CD4-positive, alpha-beta T cell treated with Interleukin-1 beta for 1 hour (primary cell): ENCODE measurements at regions not wholly inside any gene's neighbourhood (a gene's known extent, or its start where the extent isn't known, plus 50 kb on each side); places are given as distances from the start of the nearest gene placed in this dataset.
"Not testable (repeated sequence)": the region's sequence is repeated elsewhere in the genome, so short reads cannot be mapped to it uniquely, and the experiment has no call there.

Experiments
- DNase-seq, 2 donors: peaks; one replicate each; pipeline ENCODE4 v3.0.0-alpha.2; 2020 to 2022

DNA sequence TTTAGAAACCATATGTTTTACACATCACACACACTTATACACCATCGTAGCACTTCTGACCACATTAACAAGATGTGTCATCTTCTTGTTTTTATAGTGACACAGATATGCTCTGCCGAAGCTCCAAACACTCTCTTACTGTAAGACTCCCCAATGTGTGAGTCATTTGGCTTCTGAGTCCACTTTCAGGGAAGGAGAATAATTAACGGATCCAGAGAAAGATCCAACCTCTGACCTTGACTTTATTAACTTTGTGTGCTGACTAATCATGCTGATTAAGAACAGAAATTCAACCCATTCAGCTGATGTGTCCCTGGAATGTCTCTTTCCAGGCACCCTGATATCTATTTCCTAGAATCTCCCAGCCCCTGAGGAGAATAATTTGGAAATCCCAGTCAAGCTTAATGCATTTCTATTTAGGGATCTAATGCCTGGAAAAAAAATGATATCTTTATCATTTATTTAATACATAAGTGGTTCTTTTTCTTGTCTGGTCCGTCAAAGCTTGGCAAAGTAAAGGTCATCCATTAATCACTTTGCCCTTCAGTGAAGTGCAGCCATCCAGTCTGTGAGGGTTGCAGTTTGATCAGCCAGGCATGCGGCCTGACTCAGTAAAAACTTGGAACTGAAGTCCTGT is 615.8 kb upstream of the SYT4 start:
- DNase-seq: no peak

DNA sequence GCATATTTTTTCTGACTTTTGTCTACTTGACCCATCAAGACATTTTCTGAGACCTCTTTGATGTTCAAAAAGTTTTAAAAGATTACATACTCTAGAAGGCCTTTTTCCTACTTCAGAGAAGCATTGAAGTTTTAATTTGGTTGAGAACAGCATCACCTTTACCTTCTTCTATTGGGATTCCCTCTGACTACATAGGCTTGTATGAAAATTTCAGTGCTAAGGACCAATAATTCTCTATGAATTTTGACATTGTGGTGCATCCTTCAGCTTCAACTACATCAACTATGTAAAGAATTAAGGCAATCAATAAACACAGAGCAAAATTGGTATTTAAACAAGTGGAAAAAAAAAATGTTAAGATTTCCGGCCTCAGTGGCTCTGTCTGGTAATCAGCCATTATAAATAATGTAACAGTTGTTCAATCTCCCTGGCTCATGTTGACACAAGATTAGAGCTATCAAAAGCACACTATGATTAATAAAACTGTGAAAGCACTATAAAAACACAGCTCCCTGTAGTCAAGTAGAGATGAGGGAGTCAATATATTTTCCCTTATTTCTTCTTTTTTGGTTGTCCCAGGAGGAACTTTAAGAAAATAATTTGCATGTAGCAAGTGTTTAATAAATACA is 627.0 kb upstream of the SYT4 start:
- DNase-seq: no peak

DNA sequence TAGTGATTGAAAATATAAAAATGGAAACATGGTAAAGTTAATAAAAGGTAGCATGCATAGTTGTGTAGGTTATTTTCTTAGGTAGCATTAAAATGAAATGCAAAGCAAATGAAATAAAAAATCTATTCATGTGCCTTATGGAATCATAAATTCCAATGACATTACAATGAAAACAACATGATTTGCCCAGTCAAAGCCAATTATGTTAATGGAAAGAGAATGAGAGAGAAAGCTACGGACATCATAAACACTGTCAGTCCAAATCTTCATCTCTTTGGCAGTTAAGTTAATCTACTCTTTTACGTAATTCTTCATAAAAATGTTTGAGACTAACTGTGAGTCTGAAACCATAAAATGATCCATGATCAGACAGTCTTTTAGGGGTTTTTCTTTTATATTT is 636.7 kb upstream of the SYT4 start:
- no peak for DNase-seq

DNA sequence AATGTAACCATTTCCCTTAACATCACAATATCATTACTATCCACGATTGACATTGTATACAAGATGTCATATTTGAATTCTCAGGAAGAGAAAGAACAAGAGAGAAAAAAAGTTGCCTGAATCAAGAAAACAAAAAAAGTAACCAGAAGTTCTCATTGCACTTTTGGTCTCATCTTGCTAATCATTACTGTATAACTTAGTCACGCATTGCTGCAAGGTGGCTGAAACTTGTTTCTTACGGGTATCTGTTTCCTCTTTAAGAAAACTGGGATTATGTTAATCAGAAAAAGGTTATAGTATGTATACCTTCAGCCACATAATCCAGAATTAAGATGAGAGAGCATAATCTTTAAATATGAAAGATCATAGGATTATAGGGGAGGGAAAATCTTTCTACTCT is 639.7 kb upstream of the SYT4 start:
- DNase-seq: no peak

DNA sequence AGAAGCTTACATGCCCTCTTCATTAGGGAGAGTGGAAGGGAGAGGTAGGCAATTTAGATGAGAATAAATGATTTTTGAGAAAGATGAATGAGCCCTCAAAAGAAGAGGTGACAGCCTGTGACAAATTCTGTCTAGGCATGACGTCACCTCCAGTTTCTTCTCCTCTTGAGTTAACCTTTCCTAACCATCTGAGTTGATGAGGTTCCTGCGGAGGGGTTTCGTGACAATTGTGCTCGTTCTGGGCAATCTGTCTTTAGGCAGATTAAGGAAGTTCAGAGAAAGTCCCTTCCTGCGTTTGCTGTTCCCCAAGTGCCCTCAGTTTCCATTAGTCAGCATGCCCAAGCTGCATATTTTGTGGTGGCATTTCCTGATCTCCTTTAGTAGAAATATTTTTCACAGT is 640.2 kb upstream of the SYT4 start:
- no peak for DNase-seq

DNA sequence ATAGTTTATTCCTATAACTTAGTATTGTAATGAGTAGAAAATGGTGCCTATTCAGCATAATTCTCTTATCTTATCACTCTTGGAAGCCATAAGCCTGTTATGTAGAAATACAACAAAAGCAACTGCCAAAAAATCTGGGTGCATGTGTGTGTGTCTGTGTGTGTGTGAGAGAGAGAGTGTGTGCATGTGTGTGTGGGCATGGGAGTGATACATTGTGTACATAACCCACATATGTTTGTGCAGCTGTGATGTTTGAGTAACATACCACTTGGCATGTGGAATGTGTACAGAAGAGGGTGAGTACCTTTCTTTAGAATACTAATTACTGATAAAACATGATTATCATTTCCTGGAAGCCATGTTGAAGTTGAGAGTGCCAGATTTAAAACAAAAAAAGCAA is 642.3 kb upstream of the SYT4 start:
- DNase-seq: no peak

DNA sequence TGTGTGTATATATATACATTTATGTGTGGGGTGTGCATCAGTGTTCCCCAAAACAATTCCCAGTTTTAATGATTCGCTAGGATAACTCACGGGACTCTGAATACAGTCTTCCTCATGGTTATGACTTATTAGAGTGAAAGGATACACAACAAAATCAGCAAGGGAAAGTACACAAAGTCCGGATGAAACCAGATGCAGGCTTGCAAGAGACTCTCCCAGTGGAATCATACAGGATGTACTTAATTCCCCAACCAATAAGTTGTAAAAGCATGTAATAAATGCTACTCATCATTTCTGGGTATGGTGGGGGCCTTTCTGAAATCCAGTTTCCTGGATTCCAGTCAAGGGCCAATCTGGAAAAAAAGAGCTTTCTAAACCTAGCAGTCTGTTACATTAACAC is 654.1 kb upstream of the SYT4 start:
- no peak for DNase-seq

DNA sequence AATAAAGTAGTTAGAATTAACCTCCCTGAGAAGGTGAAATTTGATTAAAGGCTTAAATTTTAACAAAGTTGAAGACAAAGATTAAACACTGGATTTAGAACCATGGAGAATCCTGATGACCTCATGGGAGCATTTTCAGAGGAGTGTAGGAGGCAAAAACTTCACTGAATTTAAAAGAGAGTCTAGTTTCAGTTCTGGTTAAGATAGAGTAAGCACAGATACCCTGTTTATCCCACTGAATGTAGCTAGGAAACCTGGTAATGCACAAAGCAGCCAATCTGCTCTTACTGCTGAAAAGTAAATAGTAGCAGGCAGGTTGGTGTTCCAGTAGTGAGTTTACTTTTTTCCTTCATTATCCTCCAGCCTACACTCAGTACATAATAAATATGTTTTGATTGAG is 654.9 kb upstream of the SYT4 start:
- DNase-seq: no peak

DNA sequence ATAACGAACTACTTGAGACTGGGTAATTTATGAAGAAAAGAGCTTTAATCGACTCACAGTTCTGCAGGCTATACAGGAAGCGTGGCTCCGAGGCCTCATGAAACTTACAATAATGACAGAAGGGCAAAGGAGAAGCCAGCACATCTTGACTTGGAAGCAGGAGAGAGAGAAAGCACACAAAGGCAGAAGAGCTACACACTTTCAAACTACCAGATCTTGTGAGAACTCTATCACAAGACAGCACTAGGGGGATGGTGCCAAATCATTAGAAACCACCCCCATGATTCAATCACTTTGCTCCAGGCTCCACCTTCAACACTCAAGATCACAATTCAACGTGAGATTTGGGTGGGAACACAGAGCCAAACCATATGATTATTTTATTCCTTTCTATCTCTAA is 655.9 kb upstream of the SYT4 start:
- DNase-seq: no peak

DNA sequence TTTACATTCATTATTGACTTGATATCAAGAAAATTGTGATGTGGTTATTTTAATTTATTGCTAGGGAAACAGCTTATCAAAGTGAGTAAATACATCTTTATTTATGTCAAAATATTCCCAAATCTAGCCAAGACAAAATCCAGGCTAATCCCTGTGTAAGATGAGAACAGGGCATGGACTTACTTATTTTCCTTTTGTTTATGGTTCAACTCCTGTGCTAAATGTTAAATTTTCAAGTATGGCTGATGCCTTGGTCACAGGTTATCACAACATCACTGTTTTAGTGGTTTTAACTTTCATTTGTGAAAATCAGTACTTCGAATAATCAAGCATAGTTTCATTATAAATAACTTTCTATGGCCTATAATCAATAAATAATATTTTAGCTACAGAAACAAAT is 657.0 kb upstream of the SYT4 start:
- no peak for DNase-seq

DNA sequence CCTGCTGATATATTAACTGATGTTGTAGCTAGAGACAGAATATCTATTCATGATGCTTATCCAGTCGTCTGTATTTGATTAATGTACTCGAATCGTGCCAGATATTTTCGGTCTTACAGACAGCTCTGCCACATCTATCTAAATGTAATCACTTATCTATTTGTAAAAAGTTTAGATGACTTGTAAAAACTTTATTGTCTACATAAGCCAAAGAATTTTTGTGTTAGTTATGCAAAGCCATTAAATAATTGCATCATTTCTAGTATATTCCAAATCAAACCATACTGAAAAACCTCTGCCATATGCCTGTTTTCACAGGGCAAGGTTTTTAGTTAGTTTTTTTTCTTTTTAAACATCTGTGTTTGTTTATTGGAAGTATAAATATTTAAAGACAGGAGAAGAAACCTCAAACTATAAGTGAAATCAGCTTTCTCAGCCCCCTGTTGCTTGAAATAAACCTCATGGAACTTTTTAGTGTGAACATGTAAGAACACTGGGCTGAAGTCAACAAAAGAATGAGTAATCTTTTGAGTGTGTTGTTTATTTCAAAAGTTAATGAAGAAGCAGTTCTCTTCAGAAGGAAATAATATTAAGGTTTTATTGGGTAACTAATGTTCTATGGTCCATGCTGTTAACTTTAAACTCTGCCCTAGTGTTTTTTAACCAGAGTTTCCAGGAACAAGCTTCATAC is 657.6 kb upstream of the SYT4 start:
- DNase-seq: no peak

DNA sequence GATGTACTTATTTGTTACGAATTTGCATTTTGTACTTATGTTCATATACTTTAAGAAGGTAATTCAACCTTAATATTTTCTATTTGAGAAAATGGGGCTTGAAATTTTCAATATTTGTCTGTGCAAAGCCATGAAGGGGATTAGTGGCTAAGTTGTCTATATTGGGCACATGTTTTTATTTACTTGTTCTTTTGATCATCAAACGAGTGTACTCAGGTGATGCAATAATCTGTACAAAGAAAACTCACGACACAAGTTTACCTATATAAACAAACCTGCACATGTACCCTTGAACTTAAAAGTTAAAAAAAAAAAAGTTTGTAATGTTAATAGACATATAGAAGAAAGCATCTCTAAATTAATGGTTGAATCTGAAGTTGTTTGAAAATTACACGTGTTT is 658.9 kb upstream of the SYT4 start:
- DNase-seq: no peak

DNA sequence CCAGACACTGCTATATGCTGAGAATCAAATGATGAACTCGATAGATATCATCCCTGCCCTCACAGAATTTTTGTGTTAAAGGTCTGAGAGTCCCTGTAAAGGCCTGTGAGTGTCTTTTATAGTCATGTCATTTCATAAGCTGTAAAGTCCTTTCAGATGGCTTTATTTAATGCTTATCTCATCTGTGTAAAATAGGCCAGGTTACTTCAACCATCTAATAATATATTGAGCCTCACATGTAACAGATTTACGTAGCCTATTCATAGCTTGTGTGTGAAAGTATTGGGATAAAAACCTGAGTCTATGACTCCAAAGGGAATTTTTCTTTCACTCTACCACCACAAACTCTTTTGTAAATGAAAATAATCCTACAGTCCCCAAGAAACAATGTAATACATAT is 672.0 kb upstream of the SYT4 start:
- DNase-seq: no peak

DNA sequence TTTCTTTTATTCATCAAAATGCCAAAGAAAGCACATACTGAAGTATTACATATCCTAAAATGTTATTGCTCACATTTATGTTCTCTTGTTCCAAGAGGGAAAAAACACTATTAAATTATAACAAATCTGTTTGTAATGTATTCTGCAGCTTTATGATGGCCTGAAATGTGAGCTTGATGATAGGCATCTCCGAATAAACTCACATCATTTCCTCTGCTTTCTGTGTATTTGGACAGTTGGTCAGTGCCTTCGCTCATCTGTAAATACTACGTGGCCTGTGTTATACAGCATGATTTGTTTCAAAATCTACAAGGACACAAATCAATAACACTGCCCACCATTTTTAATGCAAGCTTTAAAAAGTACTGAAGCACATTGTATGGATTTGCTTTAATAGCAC is 672.8 kb upstream of the SYT4 start:
- DNase-seq: no peak

DNA sequence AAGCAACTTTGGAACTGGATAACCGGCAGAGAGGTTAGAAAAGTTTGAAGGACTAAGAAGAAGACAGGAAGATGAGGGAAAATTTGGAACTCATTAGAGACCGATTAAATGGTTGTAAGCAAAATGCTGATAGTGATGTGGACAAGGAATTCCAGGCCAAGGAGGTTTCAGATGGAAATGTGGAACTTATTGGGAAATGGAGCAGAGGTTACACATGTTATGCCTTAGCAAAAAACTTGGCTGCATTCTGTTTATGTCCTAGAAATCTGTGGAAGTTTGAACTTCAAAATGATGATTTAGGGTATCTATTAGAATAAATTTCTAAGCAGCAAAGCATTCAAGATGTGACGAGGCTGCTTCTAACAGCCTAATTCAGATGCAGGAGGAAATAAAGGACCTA is 675.1 kb upstream of the SYT4 start:
- DNase-seq: no peak

DNA sequence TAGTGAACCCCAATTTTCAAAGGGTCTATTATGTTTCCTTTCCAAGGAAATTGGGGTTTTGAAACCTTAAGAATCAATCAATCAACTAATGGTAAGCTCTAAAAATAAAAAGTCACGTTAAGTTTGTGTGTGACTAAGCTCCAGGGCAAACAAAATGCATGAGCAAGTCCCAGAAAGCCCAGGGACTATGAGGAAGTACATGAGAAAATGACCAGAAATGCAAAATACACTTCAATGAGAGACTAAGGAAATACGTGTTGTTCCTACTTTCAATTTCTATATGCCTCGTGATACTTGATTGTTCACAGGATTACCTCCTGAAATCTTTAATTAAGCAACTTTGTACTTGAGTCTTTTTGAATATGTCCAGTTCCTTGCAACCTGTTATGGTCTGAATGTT is 684.4 kb upstream of the SYT4 start:
- DNase-seq: no peak

DNA sequence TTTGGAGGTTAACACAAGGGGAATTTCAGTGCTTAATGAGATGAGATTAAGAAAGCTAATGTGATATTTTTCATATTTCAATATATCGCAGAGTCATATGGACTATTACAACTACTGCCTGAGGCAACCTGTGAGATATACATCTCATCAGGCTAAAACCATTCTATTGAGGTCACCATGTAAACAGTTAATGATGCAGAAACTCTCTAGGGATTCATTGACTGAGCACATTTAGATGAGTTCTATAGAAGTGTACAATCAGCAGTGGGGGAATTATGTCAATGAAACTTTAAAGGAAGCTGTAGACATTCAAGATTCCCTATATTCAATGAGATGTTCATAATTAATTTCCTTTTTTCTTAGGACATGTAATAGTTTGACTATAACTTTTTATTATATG is 687.4 kb upstream of the SYT4 start:
- no peak for DNase-seq

DNA sequence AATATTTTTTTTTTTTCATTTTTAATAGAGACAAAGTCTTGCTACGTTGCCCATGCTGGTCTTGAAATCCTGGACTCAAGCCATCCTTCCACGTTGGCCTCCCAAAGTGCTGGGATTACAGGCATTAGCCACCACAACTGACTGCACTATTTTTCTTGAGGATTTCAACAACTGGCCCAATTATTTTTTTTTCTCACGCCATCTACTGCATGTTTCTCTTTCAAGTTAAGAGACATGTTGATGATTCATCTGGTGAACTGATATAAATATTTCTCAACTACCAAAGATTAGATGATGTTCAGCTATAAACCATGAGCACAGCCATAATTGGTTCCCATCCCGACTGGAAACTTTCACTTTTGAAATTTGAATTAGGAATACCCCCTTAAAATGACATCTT is 688.4 kb upstream of the SYT4 start:
- no peak for DNase-seq

DNA sequence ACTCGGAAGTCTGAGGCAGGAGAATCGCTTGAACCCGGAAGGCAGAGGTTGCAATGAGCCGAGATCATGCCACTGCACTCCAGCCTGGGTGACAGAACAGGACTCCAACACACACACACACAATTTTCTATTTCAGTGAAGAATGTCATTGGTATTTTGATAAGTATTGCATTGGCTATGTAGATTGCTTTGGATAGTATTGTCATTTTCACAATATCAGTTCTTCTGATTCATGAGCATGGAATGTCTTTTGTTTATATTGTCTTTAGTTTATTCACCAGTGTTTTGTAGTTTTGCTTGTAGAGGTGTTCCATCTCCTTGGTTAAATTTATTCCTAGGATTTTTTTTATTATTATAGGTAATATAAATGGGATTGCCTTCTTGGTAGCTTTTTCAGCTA is 693.4 kb upstream of the SYT4 start:
- no peak for DNase-seq

DNA sequence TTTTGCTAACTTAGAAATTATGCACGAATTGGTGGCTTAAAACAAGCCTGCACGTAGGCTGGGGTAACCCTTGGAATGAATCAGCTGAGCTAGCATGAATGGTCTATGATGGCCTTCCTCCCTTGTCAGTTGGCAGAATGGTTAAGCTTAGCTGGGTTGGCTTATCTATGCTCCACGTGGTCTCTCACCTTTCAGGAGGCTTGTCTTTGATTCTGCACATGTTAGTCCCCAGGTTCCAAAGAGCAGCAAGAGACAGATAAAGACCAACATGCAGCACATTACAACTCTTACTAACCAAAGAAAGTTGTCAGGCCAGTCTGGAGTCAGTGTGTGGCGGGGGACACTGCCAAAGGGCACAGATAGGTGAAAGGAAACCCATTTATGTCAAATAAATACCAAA is 700.9 kb upstream of the SYT4 start:
- no peak for DNase-seq

DNA sequence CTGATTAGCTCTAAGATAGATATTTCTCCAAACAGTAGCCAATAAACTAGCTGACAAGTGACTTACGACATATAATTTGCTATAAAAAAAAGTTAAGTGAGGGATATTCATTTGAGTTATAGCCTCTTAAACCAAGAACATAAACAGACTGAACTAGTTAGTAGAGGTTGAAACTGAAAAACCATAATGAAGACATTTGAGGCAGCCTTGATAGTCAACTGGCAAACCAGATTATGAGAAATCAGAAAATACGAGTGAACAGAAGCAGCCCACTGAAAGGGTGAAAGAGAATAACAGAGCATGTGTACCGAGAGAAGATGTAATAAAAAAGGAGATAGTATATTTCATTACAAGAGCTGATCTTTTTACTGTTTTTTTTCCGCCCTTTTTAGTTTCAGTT is 698.1 kb upstream of the SETBP1 start:
- no peak for DNase-seq

DNA sequence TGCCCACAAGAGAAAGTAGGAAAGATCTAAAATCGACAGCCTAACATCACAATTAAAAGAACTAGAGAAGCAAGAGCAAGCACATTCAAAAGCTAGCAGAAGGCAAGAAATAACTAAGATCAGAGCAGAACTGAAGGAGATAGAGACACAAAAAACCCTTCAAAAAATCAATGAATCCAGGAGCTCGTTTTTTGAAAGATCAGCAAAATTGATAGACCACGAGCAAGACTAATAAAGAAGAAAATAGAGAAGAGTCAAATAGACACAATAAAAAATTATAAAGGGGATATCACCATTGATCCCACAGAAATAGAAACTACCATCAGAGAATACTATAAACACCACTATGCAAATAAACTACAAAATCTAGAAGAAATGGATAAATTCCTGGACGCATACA is 693.6 kb upstream of the SETBP1 start:
- DNase-seq: not testable (repeated sequence)

DNA sequence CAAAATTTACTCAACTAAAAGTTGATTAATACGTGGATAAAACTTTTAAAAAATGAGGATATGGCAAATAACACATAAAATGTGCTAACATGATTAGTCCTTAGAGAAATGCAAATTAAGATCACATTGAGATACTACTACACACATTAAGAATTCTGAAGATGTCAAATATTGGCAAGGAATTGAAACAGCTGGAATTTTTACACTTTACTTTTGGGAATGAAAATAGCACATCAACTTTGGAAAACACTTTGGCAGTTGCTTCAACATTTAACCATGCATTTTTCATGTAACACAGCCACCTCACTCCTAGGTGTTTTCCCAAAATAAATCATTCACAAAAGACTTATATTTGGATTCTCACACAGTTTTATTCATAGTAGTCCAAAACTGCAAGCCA is 687.9 kb upstream of the SETBP1 start:
- DNase-seq: no peak

DNA sequence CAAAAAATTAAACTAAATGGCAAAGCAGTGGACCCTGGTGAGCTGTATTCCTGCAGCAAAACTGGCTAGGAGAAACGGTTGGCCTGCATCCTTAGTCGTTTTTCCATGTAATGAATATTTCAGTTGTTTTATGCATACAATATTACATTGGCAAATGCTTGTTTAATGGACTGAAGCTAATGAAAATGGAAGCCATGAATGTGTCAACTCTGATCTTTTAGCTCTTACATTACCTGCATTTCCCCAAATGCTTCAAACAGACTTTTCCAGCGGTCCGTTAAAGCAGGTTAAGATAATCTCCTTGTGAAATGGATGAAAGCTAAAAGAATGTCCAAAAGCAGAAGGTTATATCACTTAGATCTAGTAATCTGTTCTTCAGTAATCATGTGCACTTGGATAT is 686.3 kb upstream of the SETBP1 start:
- DNase-seq: no peak

DNA sequence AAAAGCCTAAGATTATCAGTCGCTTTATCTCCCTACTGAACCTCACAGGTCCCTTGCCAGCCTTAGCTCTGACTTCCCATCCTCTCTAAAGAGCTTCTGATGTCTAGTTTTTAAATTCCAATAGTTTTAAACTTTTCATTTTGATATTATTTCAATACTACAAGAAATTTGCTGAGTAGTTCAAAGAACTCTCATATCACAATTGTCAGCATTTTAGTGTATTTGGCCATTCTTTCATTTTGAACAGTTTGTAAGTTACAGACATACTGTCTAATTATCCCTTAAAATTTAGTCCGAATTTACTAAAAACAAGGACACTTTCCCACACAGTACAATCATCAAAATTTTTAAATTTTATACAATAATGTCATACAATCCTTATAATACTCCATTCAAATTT is 666.8 kb upstream of the SETBP1 start:
- no peak for DNase-seq
